ENCODE measurements at regions not wholly inside any gene's neighbourhood (a gene's known extent, or its start where the extent isn't known, plus 50 kb on each side); places are given as distances from the start of the nearest gene placed in this dataset.

DNA sequence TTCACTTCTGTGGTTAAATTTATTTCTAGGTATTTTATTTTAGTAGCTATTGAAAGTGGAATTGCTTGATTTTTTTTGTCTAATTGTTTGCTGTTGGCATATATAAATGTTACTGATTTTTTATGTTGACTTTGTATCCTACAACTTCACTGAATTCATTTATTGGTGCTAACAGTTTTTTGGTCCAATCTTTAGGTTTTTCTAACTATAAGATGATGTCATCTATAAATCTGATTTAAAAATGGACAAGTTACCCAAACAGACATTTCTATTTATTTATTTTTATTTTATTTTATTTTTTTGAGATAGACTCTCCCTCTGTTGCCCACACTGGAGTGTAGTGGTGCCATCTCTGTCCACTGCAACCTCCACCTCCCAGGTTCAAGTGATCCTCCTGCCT, 162.3 kb downstream of the COX7C start:
- no peak for TF ChIP-seq EP300 (IDR thresholded peaks at IDR 0.05)
- no peak for TF ChIP-seq POLR2A (IDR thresholded peaks at IDR 0.05)
- H3K27ac ChIP-seq = no peak overlapping the region

DNA sequence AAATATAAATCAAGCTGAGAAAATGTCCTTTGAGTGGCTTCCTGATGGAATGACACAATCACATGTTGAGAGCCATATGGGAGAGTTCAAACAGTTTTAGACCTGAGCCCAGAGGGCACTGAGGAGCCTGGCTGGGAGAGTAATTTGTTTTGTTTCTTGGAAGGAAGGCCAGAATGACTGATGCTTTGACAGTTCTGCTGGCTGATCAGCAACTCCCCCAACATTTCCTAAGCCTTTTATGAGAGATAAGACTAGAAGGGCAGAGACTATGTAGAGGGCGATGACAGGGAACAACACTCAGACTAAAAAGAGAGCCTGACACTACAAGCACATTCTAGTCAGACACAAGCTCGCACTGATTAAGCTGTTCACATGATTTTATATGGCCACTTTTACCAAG, 169.2 kb downstream of the COX7C start:
- no peak overlapping the region for H3K27ac ChIP-seq
- no peak overlapping the region for H3K4me3 ChIP-seq
- WGBS, 2 donors = 42 to 48% methylated on average over 2 of the region's 2 CpGs
- no peaks in the 10 kb centered on the region for H3K9me3 ChIP-seq
- H3K36me3 ChIP-seq = no peaks in the 10 kb centered on the region
- TF ChIP-seq EP300 (IDR thresholded peaks at IDR 0.05) (no peak), POLR2A (IDR thresholded peaks at IDR 0.05) (no peak)
- TF ChIP-seq, protein P1, sequence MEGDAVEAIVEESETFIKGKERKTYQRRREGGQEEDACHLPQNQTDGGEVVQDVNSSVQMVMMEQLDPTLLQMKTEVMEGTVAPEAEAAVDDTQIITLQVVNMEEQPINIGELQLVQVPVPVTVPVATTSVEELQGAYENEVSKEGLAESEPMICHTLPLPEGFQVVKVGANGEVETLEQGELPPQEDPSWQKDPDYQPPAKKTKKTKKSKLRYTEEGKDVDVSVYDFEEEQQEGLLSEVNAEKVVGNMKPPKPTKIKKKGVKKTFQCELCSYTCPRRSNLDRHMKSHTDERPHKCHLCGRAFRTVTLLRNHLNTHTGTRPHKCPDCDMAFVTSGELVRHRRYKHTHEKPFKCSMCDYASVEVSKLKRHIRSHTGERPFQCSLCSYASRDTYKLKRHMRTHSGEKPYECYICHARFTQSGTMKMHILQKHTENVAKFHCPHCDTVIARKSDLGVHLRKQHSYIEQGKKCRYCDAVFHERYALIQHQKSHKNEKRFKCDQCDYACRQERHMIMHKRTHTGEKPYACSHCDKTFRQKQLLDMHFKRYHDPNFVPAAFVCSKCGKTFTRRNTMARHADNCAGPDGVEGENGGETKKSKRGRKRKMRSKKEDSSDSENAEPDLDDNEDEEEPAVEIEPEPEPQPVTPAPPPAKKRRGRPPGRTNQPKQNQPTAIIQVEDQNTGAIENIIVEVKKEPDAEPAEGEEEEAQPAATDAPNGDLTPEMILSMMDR (IDR thresholded peaks at IDR 0.05) = no peak
- H3K4me1 ChIP-seq = no peaks in the 10 kb centered on the region
- no peaks in the 10 kb centered on the region for H3K27me3 ChIP-seq
- no peak for DNase-seq (ENCODE audit: low spot score in 2 of 2)

More for the DNA sequence above, 162.3 kb downstream of the COX7C start:
- Histone ChIP-seq H3K4me1 (no peaks in the 10 kb centered on the region), H3K4me3 (no peak overlapping the region), H3K9me3 (no peaks in the 10 kb centered on the region), H3K36me3 (no peaks in the 10 kb centered on the region), H3K27me3 (no peaks in the 10 kb centered on the region)
- DNase-seq (ENCODE audit: low spot score in 2 of 2) = no peak

- no peaks in the 10 kb centered on the region for H3K36me3 ChIP-seq
- no peaks in the 10 kb centered on the region for H3K9me3 ChIP-seq
- H3K4me3 ChIP-seq = no peak overlapping the region
- TF ChIP-seq, protein P1 (IDR thresholded peaks at IDR 0.05) = no peak
- no peak for TF ChIP-seq EP300 (IDR thresholded peaks at IDR 0.05)
- TF ChIP-seq POLR2A (IDR thresholded peaks at IDR 0.05) = no peak
- no peak overlapping the region for H3K27ac ChIP-seq
- 69 to 83% methylated on average over 3 of the region's 3 CpGs for WGBS, 2 donors
- H3K4me1 ChIP-seq = no peaks in the 10 kb centered on the region
- H3K27me3 ChIP-seq = no peaks in the 10 kb centered on the region
- DNase-seq (ENCODE audit: low spot score in 2 of 2) = no peak
Measured at GRCh38 chr5:86795659-86796058, 177.9 kb downstream of the COX7C start.

GRCh38 chr5:86797677-86798076, 179.9 kb downstream of the COX7C start:
- Histone ChIP-seq H3K4me1 (no peaks in the 10 kb centered on the region), H3K9me3 (no peaks in the 10 kb centered on the region), H3K27me3 (no peaks in the 10 kb centered on the region), H3K27ac (no peak overlapping the region), H3K4me3 (no peak overlapping the region), H3K36me3 (no peaks in the 10 kb centered on the region)
- TF ChIP-seq, protein P1 (IDR thresholded peaks at IDR 0.05) = no peak
- TF ChIP-seq EP300 (IDR thresholded peaks at IDR 0.05) (no peak), POLR2A (IDR thresholded peaks at IDR 0.05) (no peak)
- no peak for DNase-seq (ENCODE audit: low spot score in 2 of 2)

- TF ChIP-seq, protein P1 (IDR thresholded peaks at IDR 0.05) = no peak
- no peak for TF ChIP-seq EP300 (IDR thresholded peaks at IDR 0.05)
- TF ChIP-seq POLR2A (IDR thresholded peaks at IDR 0.05) = no peak
- Histone ChIP-seq H3K4me3 (no peak overlapping the region), H3K36me3 (no peaks in the 10 kb centered on the region), H3K27me3 (no peaks in the 10 kb centered on the region), H3K4me1 (no peaks in the 10 kb centered on the region), H3K27ac (no peak overlapping the region), H3K9me3 (no peaks in the 10 kb centered on the region)
- WGBS, 2 donors = 100% methylated on average over 1 of the region's 1 CpG
- no peak for DNase-seq (ENCODE audit: low spot score in 2 of 2)
Measured at GRCh38 chr5:86806206-86806605, 188.5 kb downstream of the COX7C start.
